ENCODE measurements at regions not wholly inside any gene's neighbourhood (a gene's known extent, or its start where the extent isn't known, plus 50 kb on each side); places are given as distances from the start of the nearest gene placed in this dataset.
"Not testable (repeated sequence)": the region's sequence is repeated elsewhere in the genome, so short reads cannot be mapped to it uniquely, and the experiment has no call there.

DNA sequence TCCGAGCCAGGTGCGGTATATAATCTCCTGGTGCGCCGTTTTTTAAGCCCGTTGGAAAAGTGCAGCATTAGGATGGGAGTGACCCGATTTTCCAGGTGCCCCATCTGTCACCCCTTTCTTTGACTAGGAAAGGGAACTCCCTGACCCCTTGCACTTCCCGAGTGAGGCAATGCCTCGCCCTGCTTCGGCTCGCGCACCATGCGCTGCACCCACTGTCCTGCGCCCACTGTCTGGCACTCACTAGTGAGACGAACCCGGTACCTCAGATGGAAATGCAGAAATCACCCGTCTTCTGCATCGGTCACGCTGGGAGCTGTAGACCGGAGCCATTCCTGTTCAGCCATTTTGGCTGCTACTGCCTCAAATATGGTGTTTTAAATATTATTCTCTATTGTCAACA lies 198.0 kb downstream of the MEIS1 start:
- CTCF ChIA-PET; H3K27ac Mint-ChIP-seq; H3K4me3 Mint-ChIP-seq; H3K4me1 Mint-ChIP-seq (ENCODE audit: low read depth); H3K27me3 Mint-ChIP-seq (ENCODE audit: low read depth); intact Hi-C loops (cut with micrococcal nuclease); H3K36me3 Mint-ChIP-seq (ENCODE audit: low read depth); DNase-seq; H3K9me3 Mint-ChIP-seq: not testable (repeated sequence)

DNA sequence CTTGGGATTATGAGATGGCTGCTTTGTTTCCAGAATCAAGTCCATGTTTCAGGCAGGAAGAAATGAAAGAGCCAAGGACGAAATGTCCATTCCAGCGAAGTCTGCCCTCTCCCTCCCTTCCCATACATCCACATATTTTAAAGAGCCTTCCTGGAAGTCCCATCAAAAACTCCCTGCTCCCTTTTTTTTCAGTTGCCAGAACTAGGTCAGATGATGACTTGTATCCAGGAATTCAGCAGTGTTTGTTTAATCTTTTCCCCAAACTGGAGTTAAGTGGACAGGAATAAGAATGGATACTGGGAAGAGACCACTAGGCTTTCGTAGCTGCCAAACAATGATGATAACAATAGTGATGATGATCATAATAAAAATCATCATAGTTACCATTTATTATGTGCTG lies 198.7 kb downstream of the MEIS1 start:
- CTCF ChIA-PET, result no interaction called here
- H3K4me1 Mint-ChIP-seq (ENCODE audit: low read depth), result no peaks in the 10 kb centered on the region
- DNase-seq, result no peak
- H3K27me3 Mint-ChIP-seq (ENCODE audit: low read depth), result peaks cover 2% of the 10 kb centered on the region
- H3K36me3 Mint-ChIP-seq (ENCODE audit: low read depth), result no peaks in the 10 kb centered on the region
- intact Hi-C loops (cut with micrococcal nuclease), result no loop called here
- H3K9me3 Mint-ChIP-seq, result peaks cover 6% of the 10 kb centered on the region
- H3K4me3 Mint-ChIP-seq, result no peak overlapping the region
- no peak overlapping the region for H3K27ac Mint-ChIP-seq

DNA sequence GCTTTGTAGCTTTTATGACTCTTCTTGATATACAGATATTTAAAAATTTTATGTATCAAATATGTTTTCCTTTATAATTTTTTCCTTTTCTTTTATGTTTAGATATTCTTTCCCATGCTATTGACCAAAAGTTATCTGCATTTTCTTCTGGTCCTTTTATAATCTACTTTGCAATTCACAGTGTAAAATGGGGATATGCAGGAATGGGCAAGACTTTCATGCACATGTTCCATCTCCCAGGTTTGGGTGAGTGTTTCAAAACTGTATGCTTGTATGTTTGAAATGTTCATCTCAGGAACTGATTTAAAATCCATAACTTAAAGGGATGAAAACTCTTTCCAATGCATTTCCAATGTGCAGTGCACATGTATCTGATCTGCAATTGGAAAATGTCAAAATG lies 199.9 kb downstream of the MEIS1 start:
- H3K27ac Mint-ChIP-seq, result no peak overlapping the region
- peaks cover 6% of the 10 kb centered on the region for H3K9me3 Mint-ChIP-seq
- DNase-seq, result no peak
- peaks cover 2% of the 10 kb centered on the region for H3K27me3 Mint-ChIP-seq (ENCODE audit: low read depth)
- H3K4me1 Mint-ChIP-seq (ENCODE audit: low read depth), result no peaks in the 10 kb centered on the region
- H3K4me3 Mint-ChIP-seq, result no peak overlapping the region
- CTCF ChIA-PET, result no interaction called here
- H3K36me3 Mint-ChIP-seq (ENCODE audit: low read depth), result no peaks in the 10 kb centered on the region
- intact Hi-C loops (cut with micrococcal nuclease), result no loop called here

DNA sequence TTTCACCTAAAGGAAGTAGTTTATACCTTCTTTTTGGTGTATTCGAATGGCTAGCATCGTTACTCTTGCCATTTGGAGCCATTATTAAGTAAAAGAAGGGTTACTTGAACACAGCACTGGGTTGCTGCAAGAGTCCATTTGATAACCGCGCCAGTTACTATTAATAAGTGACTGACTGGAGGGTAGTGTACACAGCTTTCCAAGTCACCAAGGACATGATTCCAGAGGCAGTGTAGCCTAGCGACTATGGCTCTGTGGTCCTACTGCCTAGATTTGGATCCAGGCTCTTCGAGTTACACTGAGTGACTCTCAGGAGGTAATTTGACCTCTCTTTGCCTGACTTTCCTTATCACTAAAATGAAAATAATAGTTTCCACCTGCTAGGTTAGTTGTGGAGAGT lies 206.8 kb downstream of the MEIS1 start:
- Mint-ChIP-seq H3K9me3 (peaks cover 5% of the 10 kb centered on the region), H3K4me1 (ENCODE audit: low read depth) (no peaks in the 10 kb centered on the region), H3K36me3 (ENCODE audit: low read depth) (no peaks in the 10 kb centered on the region), H3K4me3 (no peak overlapping the region), H3K27ac (no peak overlapping the region), H3K27me3 (ENCODE audit: low read depth) (no peaks in the 10 kb centered on the region)
- CTCF ChIA-PET, result interaction anchor here (0.6 kb wide), 1 partner anchor 41 kb away, joined by 3 read pairs; no protein-coding TSS in a partner anchor
- no peak for DNase-seq
- intact Hi-C loops (cut with micrococcal nuclease), result no loop called here

DNA sequence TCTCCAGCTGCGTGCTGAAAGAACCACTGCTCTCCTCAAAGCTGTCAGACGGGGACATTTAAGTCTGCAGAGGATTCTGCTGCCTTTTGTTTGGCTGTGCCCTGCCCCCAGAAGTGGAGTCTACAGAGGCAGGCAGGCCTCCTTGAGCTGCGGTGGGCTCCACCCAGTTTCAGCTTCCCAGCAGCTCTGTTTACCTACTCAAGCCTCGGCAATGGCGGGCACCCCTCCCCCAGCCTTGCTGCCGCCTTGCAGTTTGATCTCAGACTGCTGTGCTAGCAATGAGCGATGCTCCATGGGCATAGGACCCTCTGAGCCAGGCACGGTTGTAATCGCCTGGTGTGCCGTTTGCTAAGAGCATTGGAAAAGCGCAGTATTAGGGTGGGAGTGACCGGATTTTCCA lies 213.2 kb downstream of the MEIS1 start:
- intact Hi-C loops (cut with micrococcal nuclease); H3K4me3 Mint-ChIP-seq; H3K4me1 Mint-ChIP-seq (ENCODE audit: low read depth); DNase-seq; H3K36me3 Mint-ChIP-seq (ENCODE audit: low read depth); CTCF ChIA-PET; H3K9me3 Mint-ChIP-seq; H3K27ac Mint-ChIP-seq; H3K27me3 Mint-ChIP-seq (ENCODE audit: low read depth): not testable (repeated sequence)

DNA sequence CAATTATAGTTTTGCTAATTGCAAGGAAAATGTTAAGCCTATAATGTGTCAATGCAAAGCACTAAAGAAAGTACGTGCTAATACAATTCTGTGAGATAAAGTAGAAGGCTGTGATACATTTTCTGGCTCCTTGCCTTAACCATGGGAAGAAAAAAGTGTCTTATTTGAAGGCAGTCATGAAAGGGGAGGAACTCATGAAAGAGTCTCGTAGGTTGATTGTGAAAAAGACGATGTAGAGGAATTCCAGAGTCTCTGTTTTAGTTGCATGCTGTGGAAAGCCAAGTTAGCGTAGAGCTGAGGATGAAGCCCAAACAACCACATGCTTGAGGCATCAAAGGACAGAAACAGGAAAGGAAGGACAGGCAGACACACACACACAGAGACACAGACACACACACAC lies 214.1 kb downstream of the MEIS1 start:
- no peaks in the 10 kb centered on the region for H3K27me3 Mint-ChIP-seq (ENCODE audit: low read depth)
- no peak overlapping the region for H3K4me3 Mint-ChIP-seq
- no peaks in the 10 kb centered on the region for H3K36me3 Mint-ChIP-seq (ENCODE audit: low read depth)
- intact Hi-C loops (cut with micrococcal nuclease), result no loop called here
- no peak overlapping the region for H3K27ac Mint-ChIP-seq
- no peak for DNase-seq
- H3K9me3 Mint-ChIP-seq, result peaks cover 7% of the 10 kb centered on the region
- H3K4me1 Mint-ChIP-seq (ENCODE audit: low read depth), result no peaks in the 10 kb centered on the region
- CTCF ChIA-PET, result no interaction called here

DNA sequence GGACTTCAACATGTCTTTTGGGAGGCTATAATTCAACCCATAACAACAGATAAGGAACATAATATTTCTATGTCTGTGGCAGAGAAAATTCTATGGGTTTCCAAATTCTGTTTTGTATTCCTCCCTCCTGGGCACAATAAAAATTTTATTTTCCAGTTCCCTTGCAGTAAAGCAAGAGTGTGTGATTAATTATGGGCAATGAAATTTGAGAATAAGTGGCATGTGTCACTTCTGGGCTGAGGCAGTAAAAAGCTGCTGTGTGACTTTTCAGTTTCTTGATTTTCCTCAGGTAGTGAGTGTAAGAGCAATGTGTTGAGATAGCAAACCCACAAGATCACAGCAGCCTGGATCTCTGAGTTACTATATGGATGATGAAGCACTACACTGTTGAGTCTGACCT lies 216.4 kb downstream of the MEIS1 start:
- Mint-ChIP-seq H3K9me3 (peaks cover 8% of the 10 kb centered on the region), H3K4me1 (ENCODE audit: low read depth) (no peaks in the 10 kb centered on the region), H3K4me3 (no peak overlapping the region), H3K36me3 (ENCODE audit: low read depth) (no peaks in the 10 kb centered on the region), H3K27me3 (ENCODE audit: low read depth) (no peaks in the 10 kb centered on the region), H3K27ac (no peak overlapping the region)
- no peak for DNase-seq
- CTCF ChIA-PET, result no interaction called here
- intact Hi-C loops (cut with micrococcal nuclease), result no loop called here

DNA sequence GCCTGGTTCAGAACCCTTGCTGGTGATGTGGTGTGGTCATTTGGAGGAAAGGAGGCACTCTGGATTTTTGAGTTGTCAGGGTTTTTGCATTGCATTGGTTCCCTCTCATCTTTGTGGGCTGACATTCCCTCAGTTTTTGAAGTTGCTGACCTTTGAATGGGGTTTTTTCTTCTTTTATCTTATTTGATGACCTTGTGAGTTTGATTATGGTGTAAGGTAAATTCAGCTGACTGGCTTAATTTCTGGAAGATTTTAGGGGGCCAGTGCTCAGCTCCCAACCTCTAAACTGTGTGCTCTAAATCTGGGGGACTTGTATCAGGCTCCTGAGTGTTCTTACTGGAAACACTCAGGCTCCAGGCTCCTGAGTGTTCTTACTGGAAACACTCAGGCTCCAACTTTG lies 225.9 kb downstream of the MEIS1 start:
- CTCF ChIA-PET, result no interaction called here
- no peak overlapping the region for H3K27ac Mint-ChIP-seq
- DNase-seq, result no peak
- H3K4me1 Mint-ChIP-seq (ENCODE audit: low read depth), result no peaks in the 10 kb centered on the region
- peaks cover 14% of the 10 kb centered on the region for H3K9me3 Mint-ChIP-seq
- no peaks in the 10 kb centered on the region for H3K27me3 Mint-ChIP-seq (ENCODE audit: low read depth)
- intact Hi-C loops (cut with micrococcal nuclease), result no loop called here
- no peak overlapping the region for H3K4me3 Mint-ChIP-seq
- H3K36me3 Mint-ChIP-seq (ENCODE audit: low read depth), result no peaks in the 10 kb centered on the region

DNA sequence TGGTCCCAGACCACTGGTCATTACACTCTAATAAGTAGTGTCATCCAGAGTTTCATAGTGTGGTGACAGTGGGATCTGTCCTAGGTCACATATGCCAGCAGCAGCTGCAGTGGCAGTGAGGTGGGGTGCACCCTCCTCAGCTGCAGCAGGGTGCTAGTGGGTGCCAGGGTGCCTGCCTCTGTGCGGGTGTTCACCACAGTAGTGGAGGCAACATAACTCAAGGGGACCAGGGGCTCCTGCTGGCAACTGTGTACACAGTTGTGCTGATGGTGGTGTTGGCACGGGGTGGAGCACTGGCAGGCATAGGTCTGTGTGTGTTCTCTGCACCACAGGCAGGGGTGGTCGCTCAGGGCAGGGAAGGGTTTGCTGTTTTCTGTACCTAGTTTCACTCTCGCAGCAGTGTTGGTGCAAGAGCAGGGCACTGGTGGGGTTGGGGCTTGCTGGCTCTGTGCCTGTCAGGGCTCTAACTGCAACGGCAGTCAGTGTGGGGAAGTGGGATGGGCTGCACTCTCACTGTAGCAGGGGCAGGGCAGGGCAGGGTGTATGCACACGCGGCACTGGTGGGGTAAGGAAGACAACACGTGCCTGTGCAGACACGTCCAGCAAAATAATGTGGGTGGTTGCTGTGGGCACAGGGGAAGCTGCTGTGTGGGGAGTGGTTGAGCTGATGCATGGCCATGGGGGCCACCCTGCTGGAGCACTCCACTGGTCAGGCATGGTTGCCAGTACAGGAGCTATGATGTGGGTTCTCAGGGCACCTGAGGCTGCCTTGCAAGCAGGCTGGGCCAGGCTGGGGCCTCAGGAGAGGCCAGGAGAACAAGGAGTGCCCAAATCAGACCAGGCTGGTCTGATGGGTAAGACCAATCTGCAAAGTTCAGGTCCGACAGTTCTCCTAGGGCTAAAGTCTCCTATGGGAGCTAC lies 226.6 kb downstream of the MEIS1 start:
- no peak overlapping the region for H3K27ac Mint-ChIP-seq
- no peak for DNase-seq
- H3K9me3 Mint-ChIP-seq, result peaks cover 13% of the 10 kb centered on the region
- no peaks in the 10 kb centered on the region for H3K4me1 Mint-ChIP-seq (ENCODE audit: low read depth)
- H3K4me3 Mint-ChIP-seq, result no peak overlapping the region
- no peaks in the 10 kb centered on the region for H3K27me3 Mint-ChIP-seq (ENCODE audit: low read depth)
- CTCF ChIA-PET, result no interaction called here
- intact Hi-C loops (cut with micrococcal nuclease), result no loop called here
- H3K36me3 Mint-ChIP-seq (ENCODE audit: low read depth), result no peaks in the 10 kb centered on the region

DNA sequence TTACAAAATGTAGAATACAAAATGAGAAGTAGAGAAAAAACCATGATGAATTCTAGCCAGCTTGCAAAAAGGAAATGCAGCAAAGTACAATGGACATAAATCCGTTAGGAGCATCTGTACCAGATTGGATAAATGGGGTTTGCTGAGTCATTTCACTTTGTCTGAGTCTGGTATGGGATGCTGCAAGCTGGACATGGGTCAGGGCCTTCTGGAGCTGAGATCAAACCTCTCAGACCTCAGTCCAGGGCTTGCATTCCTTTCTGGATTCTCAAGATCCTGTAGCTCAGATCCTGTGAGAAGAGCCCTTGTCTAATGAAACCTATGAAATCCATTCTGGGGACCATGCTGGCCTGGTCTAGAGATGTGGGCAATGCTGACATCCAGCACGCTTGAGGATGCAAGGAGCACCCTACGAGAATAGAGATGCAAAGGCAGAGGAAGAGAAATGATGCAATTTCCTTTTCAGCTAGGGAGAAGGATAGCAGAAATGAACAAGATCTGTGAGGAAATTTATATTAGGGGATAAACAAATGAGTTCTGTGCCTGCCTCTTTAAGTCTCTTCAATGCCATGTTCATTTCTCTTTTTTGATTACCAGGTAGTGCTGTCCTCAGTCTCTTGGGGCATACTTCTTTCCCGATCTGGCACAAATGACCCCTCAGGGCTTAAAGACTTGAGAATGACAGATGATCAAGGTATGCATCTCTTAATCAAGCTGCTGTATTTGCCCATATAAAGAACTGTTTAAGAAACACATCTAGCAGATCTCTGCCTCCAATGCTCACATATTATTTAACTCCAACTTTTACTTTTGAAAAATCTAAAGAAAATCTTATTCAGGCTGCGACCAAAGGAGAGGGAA lies 230.4 kb downstream of the MEIS1 start:
- Mint-ChIP-seq H3K4me3 (no peak overlapping the region), H3K36me3 (ENCODE audit: low read depth) (no peaks in the 10 kb centered on the region), H3K27me3 (ENCODE audit: low read depth) (no peaks in the 10 kb centered on the region), H3K4me1 (ENCODE audit: low read depth) (no peaks in the 10 kb centered on the region), H3K9me3 (no peaks in the 10 kb centered on the region), H3K27ac (no peak overlapping the region)
- intact Hi-C loops (cut with micrococcal nuclease), result no loop called here
- CTCF ChIA-PET, result interaction anchor here (0.7 to 1.1 kb wide), 2 partner anchors 256 to 772 kb away, joined by 3 read pairs; no protein-coding TSS in a partner anchor
- no peak for DNase-seq

DNA sequence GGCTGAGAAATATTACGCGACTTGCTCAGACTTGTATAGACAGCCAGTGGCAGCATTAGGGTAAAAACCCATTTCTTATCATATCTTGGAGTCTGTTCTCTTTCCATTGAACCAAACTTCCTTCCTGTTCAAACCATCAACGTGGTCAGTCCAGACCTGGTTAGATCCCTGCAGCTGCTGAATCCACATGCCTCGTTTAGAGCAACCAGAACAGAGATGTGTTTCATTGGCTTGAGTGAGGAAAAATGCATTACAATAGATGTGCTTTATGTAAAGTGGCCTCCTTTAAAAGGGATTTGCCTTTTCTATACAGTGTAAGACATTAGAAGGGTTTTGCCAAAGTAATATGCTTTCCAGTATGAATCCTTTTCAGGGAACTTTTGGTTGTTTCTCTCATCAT lies 232.4 kb downstream of the MEIS1 start:
- no peak for DNase-seq
- Mint-ChIP-seq H3K27me3 (ENCODE audit: low read depth) (peaks cover 4% of the 10 kb centered on the region), H3K27ac (no peak overlapping the region), H3K36me3 (ENCODE audit: low read depth) (no peaks in the 10 kb centered on the region), H3K4me3 (no peak overlapping the region), H3K9me3 (no peaks in the 10 kb centered on the region), H3K4me1 (ENCODE audit: low read depth) (no peaks in the 10 kb centered on the region)
- CTCF ChIA-PET, result no interaction called here
- intact Hi-C loops (cut with micrococcal nuclease), result no loop called here

DNA sequence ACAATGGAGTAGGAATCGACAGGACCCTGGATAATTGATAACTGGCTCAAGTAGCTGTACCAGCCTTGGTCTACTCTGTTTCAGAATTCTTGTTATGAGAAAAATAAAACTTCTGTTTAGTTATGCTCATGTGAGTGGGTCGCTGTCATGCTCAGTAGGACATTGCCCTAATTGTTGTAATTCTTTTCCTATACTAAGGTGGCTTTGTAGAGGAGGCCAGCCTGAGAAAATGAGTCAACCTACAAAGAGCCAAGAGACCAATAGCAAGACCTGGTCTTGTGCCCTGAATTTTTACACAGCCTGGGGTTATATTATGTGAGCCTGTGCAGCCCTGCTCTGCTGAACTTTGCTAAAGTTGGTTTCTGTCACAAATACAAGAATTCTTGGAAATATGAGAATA lies 238.4 kb downstream of the MEIS1 start:
- H3K4me1 Mint-ChIP-seq (ENCODE audit: low read depth), result no peaks in the 10 kb centered on the region
- intact Hi-C loops (cut with micrococcal nuclease), result no loop called here
- CTCF ChIA-PET, result no interaction called here
- H3K27ac Mint-ChIP-seq, result no peak overlapping the region
- H3K9me3 Mint-ChIP-seq, result no peaks in the 10 kb centered on the region
- no peak for DNase-seq
- H3K4me3 Mint-ChIP-seq, result no peak overlapping the region
- H3K27me3 Mint-ChIP-seq (ENCODE audit: low read depth), result peaks cover 6% of the 10 kb centered on the region
- H3K36me3 Mint-ChIP-seq (ENCODE audit: low read depth), result no peaks in the 10 kb centered on the region

DNA sequence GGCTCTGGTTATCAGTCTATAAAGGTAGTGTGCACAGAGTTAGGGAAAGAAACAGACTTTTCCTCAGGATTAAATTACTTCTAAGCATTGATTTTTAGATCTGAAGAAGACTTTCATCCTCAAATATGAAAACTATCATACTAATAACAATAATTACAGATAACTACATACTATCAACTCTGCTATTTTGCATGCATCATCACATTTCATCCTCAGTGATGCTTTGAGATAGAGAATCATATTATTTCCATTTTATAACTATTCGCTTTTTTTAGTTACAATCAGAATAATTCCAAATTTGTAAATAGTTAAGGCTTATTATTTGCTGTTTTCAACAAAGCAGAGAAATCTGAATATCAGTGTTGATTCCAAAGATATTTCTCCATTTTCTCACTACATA lies 239.2 kb downstream of the MEIS1 start:
- H3K36me3 Mint-ChIP-seq (ENCODE audit: low read depth), result no peaks in the 10 kb centered on the region
- H3K27ac Mint-ChIP-seq, result no peak overlapping the region
- no peak overlapping the region for H3K4me3 Mint-ChIP-seq
- CTCF ChIA-PET, result no interaction called here
- no peaks in the 10 kb centered on the region for H3K9me3 Mint-ChIP-seq
- H3K4me1 Mint-ChIP-seq (ENCODE audit: low read depth), result no peaks in the 10 kb centered on the region
- peaks cover 6% of the 10 kb centered on the region for H3K27me3 Mint-ChIP-seq (ENCODE audit: low read depth)
- intact Hi-C loops (cut with micrococcal nuclease), result no loop called here
- no peak for DNase-seq
